Frontal cortex (tissue), 3 donors: ENCODE measurements at regions not wholly inside any gene's neighbourhood (a gene's known extent, or its start where the extent isn't known, plus 50 kb on each side); places are given as distances from the start of the nearest gene placed in this dataset.

Experiments
- DNase-seq, 2 donors: peaks; one replicate each; pipeline ENCODE4 v3.0.0; 2012; ENCODE audit warnings: low spot score in 2 of 2
- FAIRE-seq: peaks from 2 replicates; lab custom pipeline; 2012; peaks lifted over from hg19 to GRCh38; lab: Jason Lieb, UNC
- donor health status: control.
- donor health status: control.
- donor health status: control.

- FAIRE-seq (no peak), DNase-seq (no peak)
These were observed 239.6 kb upstream of the VEGFC start for GRCh38 chr4:177032341-177032740.

GRCh38 chr4:177033135-177033534 is 240.4 kb upstream of the VEGFC start:
- no peak for FAIRE-seq
- DNase-seq, result no peak

GRCh38 chr4:177033632-177034031 is 240.9 kb upstream of the VEGFC start:
- FAIRE-seq (no peak), DNase-seq (no peak)

- FAIRE-seq (no peak), DNase-seq (no peak)
These were observed 248.6 kb upstream of the VEGFC start for GRCh38 chr4:177041356-177041755.

- FAIRE-seq (no peak), DNase-seq (peak in 1 of 2 donors; percentile 35)
These were observed 254.5 kb upstream of the VEGFC start for GRCh38 chr4:177047070-177047850.

- FAIRE-seq, result no peak
- no peak for DNase-seq
These were observed 255.1 kb upstream of the VEGFC start for GRCh38 chr4:177047851-177048174.

GRCh38 chr4:177051473-177052060 is 258.1 kb upstream of the NEIL3 start:
- no peak for FAIRE-seq
- no peak for DNase-seq

GRCh38 chr4:177052211-177052934 is 257.3 kb upstream of the NEIL3 start:
- DNase-seq (no peak), FAIRE-seq (no peak)

- no peak for FAIRE-seq
- no peak for DNase-seq
These were observed 252.5 kb upstream of the NEIL3 start for GRCh38 chr4:177057186-177057585.

GRCh38 chr4:177064116-177064515 is 245.6 kb upstream of the NEIL3 start:
- FAIRE-seq, result no peak
- DNase-seq, result no peak

- no peak for DNase-seq
- FAIRE-seq, result no peak
These were observed 244.8 kb upstream of the NEIL3 start for GRCh38 chr4:177064729-177065394.

- no peak for DNase-seq
These were observed 242.9 kb upstream of the NEIL3 start for GRCh38 chr4:177066746-177067145.

GRCh38 chr4:177070533-177071058 is 239.1 kb upstream of the NEIL3 start:
- FAIRE-seq (no peak), DNase-seq (no peak)

More at GRCh38 chr4:177066746-177067145, 242.9 kb upstream of the NEIL3 start:
- FAIRE-seq, result no peak

- FAIRE-seq, result no peak
- DNase-seq, result no peak
These were observed 232.3 kb upstream of the NEIL3 start for GRCh38 chr4:177077095-177077971.

- no peak for FAIRE-seq
- no peak for DNase-seq
These were observed 230.3 kb upstream of the NEIL3 start for GRCh38 chr4:177079327-177079726.

GRCh38 chr4:177080388-177080787 is 229.3 kb upstream of the NEIL3 start:
- DNase-seq (no peak), FAIRE-seq (no peak)

- FAIRE-seq (no peak), DNase-seq (no peak)
These were observed 222.6 kb upstream of the NEIL3 start for GRCh38 chr4:177087060-177087459.

- FAIRE-seq (no peak), DNase-seq (no peak)
These were observed 222.2 kb upstream of the NEIL3 start for GRCh38 chr4:177087499-177087898.

GRCh38 chr4:177091515-177091914 is 218.2 kb upstream of the NEIL3 start:
- FAIRE-seq, result no peak

More at GRCh38 chr4:177091515-177091914, 218.2 kb upstream of the NEIL3 start:
- no peak for DNase-seq
